ENCODE measurements at regions not wholly inside any gene's neighbourhood (a gene's known extent, or its start where the extent isn't known, plus 50 kb on each side); places are given as distances from the start of the nearest gene placed in this dataset.

- TF ChIP-seq CTCF (IDR thresholded peaks at IDR 0.05), result no peak
- no peak for TF ChIP-seq POLR2AphosphoS5 (IDR thresholded peaks at IDR 0.05)
- no peak for TF ChIP-seq POLR2A (IDR thresholded peaks at IDR 0.05)
These were observed 124.2 kb upstream of the SGK1 start for GRCh38 chr6:134442073-134442472.

All from prostate gland (tissue), 2 donors.